ENCODE measurements at regions not wholly inside any gene's neighbourhood (a gene's known extent, or its start where the extent isn't known, plus 50 kb on each side); places are given as distances from the start of the nearest gene placed in this dataset.
"Not testable (repeated sequence)": the region's sequence is repeated elsewhere in the genome, so short reads cannot be mapped to it uniquely, and the experiment has no call there.

DNA sequence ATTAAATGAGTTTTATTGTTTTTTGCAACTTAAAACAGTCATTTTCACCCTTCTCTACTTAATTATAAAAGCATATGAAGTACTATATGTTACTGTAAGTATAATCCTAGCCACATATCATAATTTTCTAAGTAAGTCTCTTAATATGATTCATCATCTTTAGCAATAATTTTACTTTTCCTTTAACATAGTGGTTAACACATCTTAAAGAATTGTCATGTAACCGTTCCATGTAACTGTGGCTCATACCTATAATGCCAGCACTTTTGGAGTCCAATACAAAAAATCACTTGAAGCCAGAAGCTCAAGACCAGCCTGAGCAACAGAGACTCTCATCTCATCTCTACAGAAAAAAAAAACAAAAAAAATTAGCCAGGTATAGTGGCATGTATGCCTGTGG is 260.6 kb upstream of the DUSP10 start:
- TF ChIP-seq, protein P1, sequence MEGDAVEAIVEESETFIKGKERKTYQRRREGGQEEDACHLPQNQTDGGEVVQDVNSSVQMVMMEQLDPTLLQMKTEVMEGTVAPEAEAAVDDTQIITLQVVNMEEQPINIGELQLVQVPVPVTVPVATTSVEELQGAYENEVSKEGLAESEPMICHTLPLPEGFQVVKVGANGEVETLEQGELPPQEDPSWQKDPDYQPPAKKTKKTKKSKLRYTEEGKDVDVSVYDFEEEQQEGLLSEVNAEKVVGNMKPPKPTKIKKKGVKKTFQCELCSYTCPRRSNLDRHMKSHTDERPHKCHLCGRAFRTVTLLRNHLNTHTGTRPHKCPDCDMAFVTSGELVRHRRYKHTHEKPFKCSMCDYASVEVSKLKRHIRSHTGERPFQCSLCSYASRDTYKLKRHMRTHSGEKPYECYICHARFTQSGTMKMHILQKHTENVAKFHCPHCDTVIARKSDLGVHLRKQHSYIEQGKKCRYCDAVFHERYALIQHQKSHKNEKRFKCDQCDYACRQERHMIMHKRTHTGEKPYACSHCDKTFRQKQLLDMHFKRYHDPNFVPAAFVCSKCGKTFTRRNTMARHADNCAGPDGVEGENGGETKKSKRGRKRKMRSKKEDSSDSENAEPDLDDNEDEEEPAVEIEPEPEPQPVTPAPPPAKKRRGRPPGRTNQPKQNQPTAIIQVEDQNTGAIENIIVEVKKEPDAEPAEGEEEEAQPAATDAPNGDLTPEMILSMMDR (IDR thresholded peaks at IDR 0.05; ENCODE audit: borderline replicate concordance, extremely low read depth, insufficient read depth) = no peak

DNA sequence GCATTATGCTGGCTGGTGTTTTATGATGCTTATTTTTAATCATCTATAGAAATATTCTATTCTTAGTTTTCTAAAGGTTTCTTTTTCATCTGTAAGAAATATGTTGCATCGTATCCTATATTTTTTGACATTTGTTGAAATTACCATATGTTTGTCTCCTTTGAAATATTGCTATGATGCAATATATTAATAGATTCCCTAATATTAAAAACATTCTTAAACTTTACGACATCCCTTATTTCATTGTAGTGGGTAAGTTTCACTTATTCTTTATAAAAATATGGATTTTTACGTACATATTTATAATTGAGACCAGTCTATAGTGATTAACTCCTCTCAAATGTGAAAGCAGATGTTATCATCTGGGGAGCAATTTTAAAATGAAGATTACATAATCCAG is 258.2 kb upstream of the DUSP10 start:
- Histone ChIP-seq H3K9ac (ENCODE audit: low read length in 3 of 3) (no peak overlapping the region), H3K4me3 (ENCODE audit: low read length in 3 of 3) (no peak overlapping the region), H3K9me3 (ENCODE audit: control insufficient read depth in 2 of 3, insufficient read depth in 1 of 3, low read length in 3 of 3) (no peaks in the 10 kb centered on the region), H3K27ac (ENCODE audit: low read depth in 2 of 2, low read length in 2 of 2) (no peak overlapping the region), H3K4me1 (ENCODE audit: control insufficient read depth in 2 of 3, insufficient read depth in 2 of 3, low read depth in 1 of 3, low read length in 3 of 3) (no peaks in the 10 kb centered on the region), H3K27me3 (ENCODE audit: control insufficient read depth, insufficient read depth, low read length) (no peaks in the 10 kb centered on the region), H3K36me3 (ENCODE audit: control insufficient read depth in 2 of 3, insufficient read depth in 3 of 3, low read length in 3 of 3) (no peaks in the 10 kb centered on the region)
- TF ChIP-seq, protein P1 (IDR thresholded peaks at IDR 0.05; ENCODE audit: borderline replicate concordance, extremely low read depth, insufficient read depth) = no peak
- DNase-seq = no peak
- intact Hi-C loops (cut with DNase I) = no loop called here
- FAIRE-seq = no peak

More for the DNA sequence above, 260.6 kb upstream of the DUSP10 start:
- Histone ChIP-seq H3K27ac (ENCODE audit: low read depth in 2 of 2, low read length in 2 of 2) (no peak overlapping the region), H3K4me3 (ENCODE audit: low read length in 3 of 3) (no peak overlapping the region), H3K4me1 (ENCODE audit: control insufficient read depth in 2 of 3, insufficient read depth in 2 of 3, low read depth in 1 of 3, low read length in 3 of 3) (no peaks in the 10 kb centered on the region), H3K9ac (ENCODE audit: low read length in 3 of 3) (no peak overlapping the region), H3K36me3 (ENCODE audit: control insufficient read depth in 2 of 3, insufficient read depth in 3 of 3, low read length in 3 of 3) (no peaks in the 10 kb centered on the region), H3K27me3 (ENCODE audit: control insufficient read depth, insufficient read depth, low read length) (no peaks in the 10 kb centered on the region), H3K9me3 (ENCODE audit: control insufficient read depth in 2 of 3, insufficient read depth in 1 of 3, low read length in 3 of 3) (no peaks in the 10 kb centered on the region)
- no peak for DNase-seq
- FAIRE-seq = no peak
- intact Hi-C loops (cut with DNase I) = no loop called here

DNA sequence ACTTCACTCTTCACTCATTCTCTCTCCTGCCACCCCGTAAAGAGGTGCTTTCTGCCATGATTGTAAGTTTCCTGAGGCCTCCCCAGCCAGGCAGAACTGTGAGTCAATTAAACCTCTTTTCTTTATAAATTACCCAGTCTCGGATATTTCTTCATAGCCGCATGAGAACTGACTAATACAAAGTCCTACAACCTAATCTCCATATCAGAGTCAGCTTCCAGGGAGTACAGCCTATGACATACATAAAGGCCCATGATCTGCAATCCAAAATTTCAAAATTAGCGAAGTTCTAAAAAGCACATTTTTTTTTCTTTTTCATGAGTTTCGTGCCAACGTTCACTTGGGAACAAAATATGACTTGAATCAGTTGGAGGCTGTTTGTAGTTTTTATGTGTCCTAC is 256.9 kb upstream of the DUSP10 start:
- H3K9ac ChIP-seq (ENCODE audit: low read length in 3 of 3) = no peak overlapping the region
- intact Hi-C loops (cut with DNase I) = no loop called here
- TF ChIP-seq, protein P1 (IDR thresholded peaks at IDR 0.05; ENCODE audit: borderline replicate concordance, extremely low read depth, insufficient read depth) = no peak

DNA sequence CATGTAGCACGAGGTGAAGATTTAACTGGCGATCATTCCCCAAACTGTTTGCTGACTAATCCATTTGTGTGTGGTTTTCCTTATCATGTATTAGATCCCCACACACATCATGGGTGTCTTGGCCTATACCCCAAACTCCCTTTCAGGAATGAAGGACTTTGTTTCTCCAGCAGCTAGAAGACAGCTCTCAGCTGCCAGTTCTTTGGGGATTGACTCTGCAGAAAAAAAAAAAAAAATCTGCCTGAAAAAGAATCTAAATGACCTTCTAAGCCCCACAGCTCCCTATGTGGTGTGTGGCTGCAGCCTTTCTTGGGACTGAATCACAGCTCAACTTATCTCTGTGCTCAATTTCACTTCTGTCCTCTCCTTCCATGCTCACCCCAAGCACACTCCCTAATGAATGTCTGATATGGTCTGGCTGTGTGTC is 256.3 kb upstream of the DUSP10 start:
- Histone ChIP-seq H3K4me3 (ENCODE audit: low read length in 3 of 3) (no peak overlapping the region), H3K9ac (ENCODE audit: low read length in 3 of 3) (no peak overlapping the region), H3K4me1 (ENCODE audit: control insufficient read depth in 2 of 3, insufficient read depth in 2 of 3, low read depth in 1 of 3, low read length in 3 of 3) (no peaks in the 10 kb centered on the region), H3K36me3 (ENCODE audit: control insufficient read depth in 2 of 3, insufficient read depth in 3 of 3, low read length in 3 of 3) (no peaks in the 10 kb centered on the region), H3K9me3 (ENCODE audit: control insufficient read depth in 2 of 3, insufficient read depth in 1 of 3, low read length in 3 of 3) (no peaks in the 10 kb centered on the region), H3K27ac (ENCODE audit: low read depth in 2 of 2, low read length in 2 of 2) (no peak overlapping the region), H3K27me3 (ENCODE audit: control insufficient read depth, insufficient read depth, low read length) (no peaks in the 10 kb centered on the region)
- DNase-seq = no peak
- FAIRE-seq = no peak
- intact Hi-C loops (cut with DNase I) = no loop called here
- TF ChIP-seq, protein P1 (IDR thresholded peaks at IDR 0.05; ENCODE audit: borderline replicate concordance, extremely low read depth, insufficient read depth) = no peak

More for the DNA sequence above, 256.9 kb upstream of the DUSP10 start:
- DNase-seq (no peak), FAIRE-seq (no peak)
- H3K4me1 ChIP-seq (ENCODE audit: control insufficient read depth in 2 of 3, insufficient read depth in 2 of 3, low read depth in 1 of 3, low read length in 3 of 3) = no peaks in the 10 kb centered on the region
- no peak overlapping the region for H3K27ac ChIP-seq (ENCODE audit: low read depth in 2 of 2, low read length in 2 of 2)
- H3K9me3 ChIP-seq (ENCODE audit: control insufficient read depth in 2 of 3, insufficient read depth in 1 of 3, low read length in 3 of 3) = no peaks in the 10 kb centered on the region
- no peaks in the 10 kb centered on the region for H3K36me3 ChIP-seq (ENCODE audit: control insufficient read depth in 2 of 3, insufficient read depth in 3 of 3, low read length in 3 of 3)
- H3K27me3 ChIP-seq (ENCODE audit: control insufficient read depth, insufficient read depth, low read length) = no peaks in the 10 kb centered on the region
- no peak overlapping the region for H3K4me3 ChIP-seq (ENCODE audit: low read length in 3 of 3)

DNA sequence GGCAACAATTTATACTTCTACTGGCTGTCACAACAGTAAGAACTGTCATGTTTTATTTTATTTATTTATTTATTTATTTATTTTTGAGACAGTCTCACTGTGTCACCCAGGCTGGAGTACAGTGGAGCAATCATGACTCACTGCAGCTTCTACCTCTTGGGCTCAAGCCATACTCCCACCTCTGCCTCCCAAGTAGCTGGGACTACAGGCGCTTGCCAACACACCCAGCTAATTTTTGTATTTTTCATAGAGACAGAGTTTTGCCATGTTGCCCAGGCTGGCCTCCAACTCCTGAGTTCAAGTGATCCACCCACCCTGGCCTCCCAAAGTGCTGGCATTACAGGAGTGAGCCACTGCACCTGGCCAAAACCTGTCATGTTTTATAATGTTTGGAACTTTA is 255.1 kb upstream of the DUSP10 start:
- DNase-seq; H3K4me1 ChIP-seq (ENCODE audit: control insufficient read depth in 2 of 3, insufficient read depth in 2 of 3, low read depth in 1 of 3, low read length in 3 of 3); FAIRE-seq; H3K9ac ChIP-seq (ENCODE audit: low read length in 3 of 3); H3K36me3 ChIP-seq (ENCODE audit: control insufficient read depth in 2 of 3, insufficient read depth in 3 of 3, low read length in 3 of 3); H3K27ac ChIP-seq (ENCODE audit: low read depth in 2 of 2, low read length in 2 of 2); H3K9me3 ChIP-seq (ENCODE audit: control insufficient read depth in 2 of 3, insufficient read depth in 1 of 3, low read length in 3 of 3); intact Hi-C loops (cut with DNase I); H3K4me3 ChIP-seq (ENCODE audit: low read length in 3 of 3); H3K27me3 ChIP-seq (ENCODE audit: control insufficient read depth, insufficient read depth, low read length): not testable (repeated sequence)
